PC-3 (cell line): ENCODE measurements at regions not wholly inside any gene's neighbourhood (a gene's known extent, or its start where the extent isn't known, plus 50 kb on each side); places are given as distances from the start of the nearest gene placed in this dataset.

Experiments used
- ATAC-seq: fragments of 200-7000 bp; cut with Tn5 transposase; 2 replicates; pipeline ENCODE4 v1.9.1; 2020; ENCODE audit warnings: mild to moderate bottlenecking, moderate library complexity
- BruUV-seq: library from RNA; stranded (reverse); fragments of 400-500 nt; replicated peaks from 2 replicates; lab custom pipeline; 2021; lab: Mats Ljungman, UMichigan
- CTCF ChIA-PET: fragments of 300-600 bp; sonication (Branson Sonifier 250); formaldehyde crosslinking; loops from one replicate; lab custom pipeline; 2022; ENCODE audit warnings: antibody characterized with exemption; lab: Charles Lee
- POLR2A ChIA-PET: fragments of 300-600 bp; sonication (Branson Sonifier 250); formaldehyde crosslinking; loops from one replicate; lab custom pipeline; 2022; ENCODE audit warnings: antibody characterized with exemption; ENCODE audit not compliant: unreplicated experiment; lab: Charles Lee
- DNase-seq: peaks from one replicate; pipeline ENCODE4 v3.0.0-alpha.2; 2015
- H2AFZ ChIP-seq: fragments of 300-600 bp; sonication (generic); 2 replicates; pipeline ENCODE4 v1.6.0; 2016; ENCODE audit warnings: antibody characterized with exemption, low read length
- H3F3A ChIP-seq: fragments of 300-600 bp; sonication (generic); one replicate; pipeline ENCODE4 v1.6.0; 2017; ENCODE audit warnings: antibody characterized with exemption, low read length, control low read depth, mild to moderate bottlenecking; ENCODE audit not compliant: unreplicated experiment
- H3K27ac ChIP-seq: fragments of 300-600 bp; sonication (generic); 2 replicates; pipeline ENCODE4 v1.5.1; 2016; ENCODE audit warnings: mild to moderate bottlenecking, low read length
- H3K27me3 ChIP-seq: fragments of 300-600 bp; sonication (generic); 2 replicates; pipeline ENCODE4 v1.6.1; 2016; ENCODE audit warnings: low read length, mixed read lengths
- H3K36me3 ChIP-seq: fragments of 300-600 bp; sonication (generic); 2 replicates; pipeline ENCODE4 v1.6.1; 2016; ENCODE audit warnings: low read depth, mixed run types, low read length, mixed read lengths
- H3K4me1 ChIP-seq: fragments of 300-600 bp; sonication (generic); 2 replicates; pipeline ENCODE4 v1.5.1; 2016; ENCODE audit warnings: low read length; ENCODE audit not compliant: insufficient read depth
- H3K4me2 ChIP-seq: fragments of 300-600 bp; sonication (generic); 2 replicates; pipeline ENCODE4 v1.6.0; 2016; ENCODE audit warnings: low read length
- H3K4me3 ChIP-seq: fragments of 300-600 bp; sonication (generic); 2 replicates; pipeline ENCODE4 v1.5.1; 2016; ENCODE audit warnings: mild to moderate bottlenecking, low read length, mixed read lengths
- H3K79me2 ChIP-seq: fragments of 300-600 bp; sonication (generic); 2 replicates; pipeline ENCODE4 v1.6.1; 2017; ENCODE audit warnings: low read length, mixed read lengths
- H3K9ac ChIP-seq: fragments of 300-600 bp; sonication (generic); 2 replicates; pipeline ENCODE4 v1.6.0; 2016; ENCODE audit warnings: mild to moderate bottlenecking, low read length
- H3K9me2 ChIP-seq: fragments of 300-600 bp; sonication (generic); replicated peaks from 2 replicates; pipeline ENCODE4 v1.6.1; 2016; ENCODE audit warnings: mixed run types, low read length, mixed read lengths
- H3K9me3 ChIP-seq: fragments of 300-600 bp; sonication (generic); 2 replicates; pipeline ENCODE4 v1.6.1; 2016; ENCODE audit warnings: low read length, mixed read lengths
- H4K20me1 ChIP-seq: fragments of 300-600 bp; sonication (generic); 2 replicates; pipeline ENCODE4 v1.6.1; 2016; ENCODE audit warnings: low read length, mixed read lengths
- CTCF ChIP-seq: fragments of 300-600 bp; sonication (generic); conservative IDR thresholded peaks from 2 replicates; pipeline ENCODE4 v1.5.1; 2017; ENCODE audit warnings: antibody characterized with exemption, low read depth, mild to moderate bottlenecking, low read length
- EZH2 ChIP-seq: fragments of 300-600 bp; sonication (generic); IDR thresholded peaks from one replicate; pipeline ENCODE4 v1.6.1; 2017; ENCODE audit warnings: antibody characterized with exemption, mild to moderate bottlenecking, low read length; ENCODE audit not compliant: unreplicated experiment
- EZH2phosphoT487 ChIP-seq: fragments of 300-600 bp; sonication (generic); IDR thresholded peaks from 2 replicates; pipeline ENCODE4 v1.6.1; 2018; ENCODE audit warnings: mild to moderate bottlenecking, antibody characterized with exemption, low read length, borderline replicate concordance
- intact Hi-C: fragments of 100-400 bp; cut with micrococcal nuclease; formaldehyde crosslinking; loops from 2 replicates; pipeline ENCODE4 v1.9.0; 2023

- H3K27ac ChIP-seq, result no peak overlapping the region
- ChIA-PET CTCF (no interaction called here), POLR2A (no interaction called here)
- no peak overlapping the region for H3K4me3 ChIP-seq
- DNase-seq (no peak), ATAC-seq (no peak)
- H3F3A ChIP-seq, result no peaks in the 10 kb centered on the region
- intact Hi-C loops, result no loop called here
- H3K36me3 ChIP-seq, result no peaks in the 10 kb centered on the region
- H3K4me1 ChIP-seq, result no peaks in the 10 kb centered on the region
- no peaks in the 10 kb centered on the region for H4K20me1 ChIP-seq
- H3K9me2 ChIP-seq, result no peaks in the 10 kb centered on the region
- H3K9ac ChIP-seq, result no peak overlapping the region
- BruUV-seq, result no TSS peak
- H3K4me2 ChIP-seq, result no peak overlapping the region
- no peak for TF ChIP-seq EZH2
- no peak for TF ChIP-seq CTCF
- TF ChIP-seq EZH2phosphoT487, result no peak
- peaks cover 27% of the 10 kb centered on the region for H3K27me3 ChIP-seq
- no peaks in the 10 kb centered on the region for H3K79me2 ChIP-seq
- H3K9me3 ChIP-seq, result no peaks in the 10 kb centered on the region
- H2AFZ ChIP-seq, result no peak overlapping the region
Measured at GRCh38 chr2:175518206-175518605, 336.7 kb upstream of the ATP5MC3 start.

- no peaks in the 10 kb centered on the region for H3K36me3 ChIP-seq
- no TSS peak for BruUV-seq
- H3K9me3 ChIP-seq, result no peaks in the 10 kb centered on the region
- H3K79me2 ChIP-seq, result no peaks in the 10 kb centered on the region
- TF ChIP-seq CTCF, result no peak
- TF ChIP-seq EZH2, result no peak
- no peak for TF ChIP-seq EZH2phosphoT487
- H3K4me3 ChIP-seq, result no peak overlapping the region
- H3K27ac ChIP-seq, result no peak overlapping the region
- intact Hi-C loops, result no loop called here
- H3K4me1 ChIP-seq, result no peaks in the 10 kb centered on the region
- H2AFZ ChIP-seq, result no peak overlapping the region
- peaks cover 16% of the 10 kb centered on the region; the same call in 1 of the 2 replicates for H3K27me3 ChIP-seq
- DNase-seq (no peak), ATAC-seq (no peak)
- H3K9ac ChIP-seq, result no peak overlapping the region
- no peaks in the 10 kb centered on the region for H4K20me1 ChIP-seq
- ChIA-PET POLR2A (no interaction called here), CTCF (no interaction called here)
- no peaks in the 10 kb centered on the region for H3K9me2 ChIP-seq
- no peaks in the 10 kb centered on the region for H3F3A ChIP-seq
- no peak overlapping the region for H3K4me2 ChIP-seq
Measured at GRCh38 chr2:175516555-175516954, 335.0 kb upstream of the ATP5MC3 start.

GRCh38 chr2:175500255-175500654 lies 318.7 kb upstream of the ATP5MC3 start:
- H2AFZ ChIP-seq, result no peak overlapping the region
- TF ChIP-seq EZH2phosphoT487 (no peak), CTCF (no peak), EZH2 (no peak)
- H3K36me3 ChIP-seq, result no peaks in the 10 kb centered on the region
- no peak overlapping the region for H3K9ac ChIP-seq
- CTCF ChIA-PET, result no interaction called here
- BruUV-seq, result no TSS peak
- H3K4me2 ChIP-seq, result no peak overlapping the region
- no peaks in the 10 kb centered on the region for H3K27me3 ChIP-seq
- intact Hi-C loops, result no loop called here
- ATAC-seq (no peak), DNase-seq (no peak)
- H3K4me1 ChIP-seq, result no peaks in the 10 kb centered on the region
- no peaks in the 10 kb centered on the region for H3K9me2 ChIP-seq
- H3K27ac ChIP-seq, result no peak overlapping the region
- no peaks in the 10 kb centered on the region for H3K79me2 ChIP-seq
- H4K20me1 ChIP-seq, result no peaks in the 10 kb centered on the region
- H3K9me3 ChIP-seq, result no peaks in the 10 kb centered on the region
- H3F3A ChIP-seq, result no peaks in the 10 kb centered on the region
- POLR2A ChIA-PET, result no interaction called here
- no peak overlapping the region for H3K4me3 ChIP-seq
